GM13976 (cell line): ENCODE measurements at regions not wholly inside any gene's neighbourhood (a gene's known extent, or its start where the extent isn't known, plus 50 kb on each side); places are given as distances from the start of the nearest gene placed in this dataset.

Experiments
- DNase-seq: peaks from one replicate; pipeline ENCODE4 v3.0.0; 2012; ENCODE audit warnings: low spot score
- in situ Hi-C: fragments of 300-500 bp; cut with MboI; formaldehyde crosslinking; loops from one replicate; pipeline ENCODE4 v1.12.0; 2022; ENCODE audit warnings: low sequenced_read_pairs, mixed read lengths, inconsistent platforms; ENCODE audit not compliant: unreplicated experiment
- TF ChIP-seq, protein P1 (sequence below): IDR thresholded peaks from 2 replicates; pipeline ENCODE4 v1.5.1; 2012; ENCODE audit warnings: borderline replicate concordance, mild to moderate bottlenecking; ENCODE audit not compliant: insufficient read depth; ENCODE audit errors: extremely low read depth, missing control alignments, control extremely low read depth

DNA sequence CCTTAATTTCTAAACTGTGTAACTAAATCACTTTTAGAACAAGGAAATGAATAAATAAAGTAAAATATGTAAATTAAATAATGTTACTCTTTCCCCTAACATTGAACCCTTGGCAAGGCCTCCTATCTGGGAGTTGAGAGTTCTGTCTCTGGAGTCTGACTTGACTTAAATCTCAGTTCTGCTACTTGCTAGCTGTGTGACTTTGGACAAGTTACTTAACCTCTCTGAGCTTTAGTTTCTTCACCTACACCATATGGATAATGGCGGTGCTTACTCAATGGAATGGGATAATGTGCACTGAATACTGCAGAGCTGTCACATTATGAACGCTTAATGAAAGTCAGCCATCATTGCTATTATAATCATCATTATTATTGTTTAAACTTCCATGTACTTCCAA is 92.1 kb upstream of the SOD3 start:
- TF ChIP-seq, protein P1, sequence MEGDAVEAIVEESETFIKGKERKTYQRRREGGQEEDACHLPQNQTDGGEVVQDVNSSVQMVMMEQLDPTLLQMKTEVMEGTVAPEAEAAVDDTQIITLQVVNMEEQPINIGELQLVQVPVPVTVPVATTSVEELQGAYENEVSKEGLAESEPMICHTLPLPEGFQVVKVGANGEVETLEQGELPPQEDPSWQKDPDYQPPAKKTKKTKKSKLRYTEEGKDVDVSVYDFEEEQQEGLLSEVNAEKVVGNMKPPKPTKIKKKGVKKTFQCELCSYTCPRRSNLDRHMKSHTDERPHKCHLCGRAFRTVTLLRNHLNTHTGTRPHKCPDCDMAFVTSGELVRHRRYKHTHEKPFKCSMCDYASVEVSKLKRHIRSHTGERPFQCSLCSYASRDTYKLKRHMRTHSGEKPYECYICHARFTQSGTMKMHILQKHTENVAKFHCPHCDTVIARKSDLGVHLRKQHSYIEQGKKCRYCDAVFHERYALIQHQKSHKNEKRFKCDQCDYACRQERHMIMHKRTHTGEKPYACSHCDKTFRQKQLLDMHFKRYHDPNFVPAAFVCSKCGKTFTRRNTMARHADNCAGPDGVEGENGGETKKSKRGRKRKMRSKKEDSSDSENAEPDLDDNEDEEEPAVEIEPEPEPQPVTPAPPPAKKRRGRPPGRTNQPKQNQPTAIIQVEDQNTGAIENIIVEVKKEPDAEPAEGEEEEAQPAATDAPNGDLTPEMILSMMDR, result no peak
- no peak for DNase-seq
- in situ Hi-C loops, result no loop called here

GRCh38 chr4:24704149-24704548 is 91.2 kb upstream of the SOD3 start:
- DNase-seq, result no peak
- TF ChIP-seq, protein P1, result no peak
- in situ Hi-C loops, result no loop called here

DNA sequence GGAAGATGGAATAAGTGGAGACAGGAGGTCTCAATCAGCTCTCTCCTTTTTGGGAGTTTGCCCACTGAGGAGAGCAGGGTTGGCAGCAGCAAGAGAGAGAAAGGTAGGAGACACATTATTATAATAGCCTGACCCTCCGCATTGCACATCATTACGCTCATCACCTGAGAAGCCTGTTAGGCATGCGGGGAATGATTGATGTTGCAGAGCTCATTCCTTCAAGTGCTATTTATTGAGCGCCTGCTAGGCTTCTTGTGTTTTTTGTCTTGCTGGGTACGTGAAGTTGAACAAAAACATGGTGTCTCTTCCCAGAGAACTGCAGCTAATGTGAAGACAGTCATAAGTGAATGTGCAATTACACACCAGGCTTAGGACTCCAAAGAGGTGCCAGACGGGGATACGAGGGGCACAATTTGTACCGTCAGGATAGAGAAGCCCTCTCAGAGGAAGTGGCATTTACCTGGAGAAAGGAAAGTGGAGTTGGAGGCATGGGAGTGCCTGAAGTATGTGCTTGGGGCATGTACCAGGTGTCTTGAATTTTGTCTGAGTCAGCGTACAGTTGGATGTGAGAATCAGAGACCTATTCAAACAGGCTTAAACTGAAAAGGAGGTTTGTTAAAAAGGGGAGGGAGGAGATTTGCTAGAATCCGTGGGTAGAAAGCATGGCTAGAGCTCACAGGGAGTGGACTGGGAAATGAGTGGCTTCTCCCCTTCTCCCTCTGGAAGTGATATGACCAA is 90.2 kb upstream of the SOD3 start:
- no peak for DNase-seq
- TF ChIP-seq, protein P1, result no peak
- in situ Hi-C loops, result no loop called here

DNA sequence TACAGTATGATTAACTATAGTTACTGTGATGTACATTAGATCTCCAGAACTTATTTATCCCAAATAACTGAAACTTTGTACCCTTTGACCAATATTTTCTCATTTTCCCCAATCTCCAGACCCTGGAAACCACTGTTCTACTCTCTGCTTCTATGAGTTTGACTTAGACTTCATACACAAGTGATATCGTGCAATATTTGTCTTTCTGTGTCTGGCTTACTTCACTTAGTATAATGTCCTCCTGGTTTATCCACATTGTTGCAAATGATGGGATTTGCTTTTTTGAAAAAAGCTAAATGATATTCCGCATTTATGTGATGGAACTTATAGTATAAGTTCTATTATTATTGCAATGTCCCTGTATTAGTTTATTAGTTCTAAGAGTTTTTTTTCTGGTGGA is 81.8 kb upstream of the SOD3 start:
- DNase-seq, result no peak
- TF ChIP-seq, protein P1, result no peak
- in situ Hi-C loops, result no loop called here

GRCh38 chr4:24719615-24720014 is 75.8 kb upstream of the SOD3 start:
- TF ChIP-seq, protein P1, result no peak
- DNase-seq, result no peak
- in situ Hi-C loops, result no loop called here

DNA sequence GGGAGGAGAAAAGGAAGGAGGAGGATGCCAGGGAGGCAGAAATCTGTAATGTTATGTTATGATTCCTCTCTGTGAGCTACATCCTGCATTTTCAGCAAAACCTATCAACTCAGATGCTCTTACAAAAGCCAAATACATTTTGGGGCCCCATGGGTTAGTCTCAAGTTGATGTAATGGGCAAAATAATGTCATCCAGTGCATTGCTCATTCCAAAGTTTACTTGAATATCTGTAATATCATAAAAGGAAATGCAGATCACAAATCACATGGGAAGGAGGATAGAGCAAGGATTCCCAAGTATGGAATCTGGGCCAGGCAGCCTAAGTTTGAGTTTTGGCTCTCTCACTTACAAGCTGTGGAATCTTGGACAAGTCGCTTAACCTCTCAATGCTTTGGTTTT is 74.9 kb upstream of the SOD3 start:
- in situ Hi-C loops, result no loop called here
- TF ChIP-seq, protein P1, result no peak
- no peak for DNase-seq
